ENCODE measurements at regions not wholly inside any gene's neighbourhood (a gene's known extent, or its start where the extent isn't known, plus 50 kb on each side); places are given as distances from the start of the nearest gene placed in this dataset.
"Not testable (repeated sequence)": the region's sequence is repeated elsewhere in the genome, so short reads cannot be mapped to it uniquely, and the experiment has no call there.

GRCh38 chr3:104360038-104360437, 1006.7 kb upstream of the ALCAM start:
- no peak for ATAC-seq (ENCODE audit: insufficient read depth, low FRiP score)
- no peak overlapping the region for H3K27ac ChIP-seq (ENCODE audit: low read depth in 1 of 2, low read length in 1 of 2)
- no peaks in the 10 kb centered on the region for H3K36me3 ChIP-seq (ENCODE audit: control insufficient read depth in 4 of 4, insufficient read depth in 4 of 4, low read length in 4 of 4)
- no peak overlapping the region for H3K9ac ChIP-seq (ENCODE audit: insufficient read depth in 1 of 2, low read length in 2 of 2)
- no peak for TF ChIP-seq CTCF (IDR thresholded peaks at IDR 0.05; ENCODE audit: control extremely low read depth, extremely low read depth)
- H3K4me3 ChIP-seq: no peak overlapping the region
- no peaks in the 10 kb centered on the region for H3K27me3 ChIP-seq (ENCODE audit: control insufficient read depth in 3 of 3, insufficient read depth in 3 of 3, low read length in 2 of 3)
- H3K4me1 ChIP-seq (ENCODE audit: control insufficient read depth in 5 of 5, insufficient read depth in 5 of 5, low read length in 5 of 5): no peaks in the 10 kb centered on the region
- DNase-seq: no peak
- no peaks in the 10 kb centered on the region for H3K9me3 ChIP-seq (ENCODE audit: control insufficient read depth in 4 of 4, insufficient read depth in 3 of 4, low read length in 3 of 4)

GRCh38 chr3:104361748-104362147, 1005.0 kb upstream of the ALCAM start:
- H3K4me1 ChIP-seq (ENCODE audit: control insufficient read depth in 5 of 5, insufficient read depth in 5 of 5, low read length in 5 of 5); H3K27me3 ChIP-seq (ENCODE audit: control insufficient read depth in 3 of 3, insufficient read depth in 3 of 3, low read length in 2 of 3); H3K4me3 ChIP-seq; H3K9ac ChIP-seq (ENCODE audit: insufficient read depth in 1 of 2, low read length in 2 of 2); H3K9me3 ChIP-seq (ENCODE audit: control insufficient read depth in 4 of 4, insufficient read depth in 3 of 4, low read length in 3 of 4); H3K36me3 ChIP-seq (ENCODE audit: control insufficient read depth in 4 of 4, insufficient read depth in 4 of 4, low read length in 4 of 4); H3K27ac ChIP-seq (ENCODE audit: low read depth in 1 of 2, low read length in 1 of 2); DNase-seq; ATAC-seq (ENCODE audit: insufficient read depth, low FRiP score): not testable (repeated sequence)
- WGBS, 2 donors: 95 to 97% methylated on average over 8 of the region's 8 CpGs

GRCh38 chr3:104362319-104362718, 1004.4 kb upstream of the ALCAM start:
- Histone ChIP-seq H3K27ac (ENCODE audit: low read depth in 1 of 2, low read length in 1 of 2) (no peak overlapping the region), H3K27me3 (ENCODE audit: control insufficient read depth in 3 of 3, insufficient read depth in 3 of 3, low read length in 2 of 3) (no peaks in the 10 kb centered on the region), H3K9me3 (ENCODE audit: control insufficient read depth in 4 of 4, insufficient read depth in 3 of 4, low read length in 3 of 4) (no peaks in the 10 kb centered on the region), H3K9ac (ENCODE audit: insufficient read depth in 1 of 2, low read length in 2 of 2) (no peak overlapping the region), H3K4me3 (no peak overlapping the region), H3K4me1 (ENCODE audit: control insufficient read depth in 5 of 5, insufficient read depth in 5 of 5, low read length in 5 of 5) (no peaks in the 10 kb centered on the region), H3K36me3 (ENCODE audit: control insufficient read depth in 4 of 4, insufficient read depth in 4 of 4, low read length in 4 of 4) (no peaks in the 10 kb centered on the region)
- WGBS, 2 donors: 86 to 91% methylated on average over 6 of the region's 6 CpGs
- TF ChIP-seq CTCF (IDR thresholded peaks at IDR 0.05; ENCODE audit: control extremely low read depth, extremely low read depth): no peak
- DNase-seq: no peak
- no peak for ATAC-seq (ENCODE audit: insufficient read depth, low FRiP score)

GRCh38 chr3:104367000-104367399, 999.7 kb upstream of the ALCAM start:
- WGBS, 2 donors: 57 to 73% methylated on average over 3 of the region's 3 CpGs
- no peak for DNase-seq
- ATAC-seq (ENCODE audit: insufficient read depth, low FRiP score): no peak

More at GRCh38 chr3:104367000-104367399, 999.7 kb upstream of the ALCAM start:
- Histone ChIP-seq H3K9me3 (ENCODE audit: control insufficient read depth in 4 of 4, insufficient read depth in 3 of 4, low read length in 3 of 4) (no peaks in the 10 kb centered on the region), H3K9ac (ENCODE audit: insufficient read depth in 1 of 2, low read length in 2 of 2) (no peak overlapping the region), H3K4me1 (ENCODE audit: control insufficient read depth in 5 of 5, insufficient read depth in 5 of 5, low read length in 5 of 5) (no peaks in the 10 kb centered on the region), H3K27me3 (ENCODE audit: control insufficient read depth in 3 of 3, insufficient read depth in 3 of 3, low read length in 2 of 3) (no peaks in the 10 kb centered on the region), H3K36me3 (ENCODE audit: control insufficient read depth in 4 of 4, insufficient read depth in 4 of 4, low read length in 4 of 4) (no peaks in the 10 kb centered on the region), H3K4me3 (no peak overlapping the region), H3K27ac (ENCODE audit: low read depth in 1 of 2, low read length in 1 of 2) (no peak overlapping the region)
- TF ChIP-seq CTCF (IDR thresholded peaks at IDR 0.05; ENCODE audit: control extremely low read depth, extremely low read depth): no peak

Measured in lung (tissue), 11 donors.